IMR-90 (cell line): ENCODE measurements at regions not wholly inside any gene's neighbourhood (a gene's known extent, or its start where the extent isn't known, plus 50 kb on each side); places are given as distances from the start of the nearest gene placed in this dataset.

ENCODE experiments used
- BHLHE40 ChIP-seq: fragments of 150-350 bp; IDR thresholded peaks from 2 replicates; pipeline ENCODE4 v1.6.1; 2016; ENCODE audit warnings: mild to moderate bottlenecking, low read depth, low read length
- CEBPB ChIP-seq: IDR thresholded peaks from 2 replicates; pipeline ENCODE4 v1.6.1; 2012; ENCODE audit warnings: low read depth, low read length, improper control_type of control experiment
- CHD1 ChIP-seq: IDR thresholded peaks from 2 replicates; pipeline ENCODE4 v1.6.1; 2012; ENCODE audit warnings: low read depth, low read length, improper control_type of control experiment
- MAFK ChIP-seq: IDR thresholded peaks from 2 replicates; pipeline ENCODE4 v1.6.1; 2012; ENCODE audit warnings: low read depth, low read length, improper control_type of control experiment
- POLR2A ChIP-seq: IDR thresholded peaks from 2 replicates; pipeline ENCODE4 v1.6.1; 2012; ENCODE audit warnings: mild to moderate bottlenecking, low read depth, low read length
- RAD21 ChIP-seq: IDR thresholded peaks from 2 replicates; pipeline ENCODE4 v1.6.1; 2012; ENCODE audit warnings: low read length, improper control_type of control experiment
- RCOR1 ChIP-seq: IDR thresholded peaks from 2 replicates; pipeline ENCODE4 v1.6.1; 2012; ENCODE audit warnings: mild to moderate bottlenecking, low read length, improper control_type of control experiment; ENCODE audit not compliant: insufficient replicate concordance
- TF ChIP-seq, protein P1 (sequence below): conservative IDR thresholded peaks from 2 replicates; pipeline ENCODE4 v1.5.1; 2012; ENCODE audit warnings: mild to moderate bottlenecking, low read depth, low read length, improper control_type of control experiment

DNA sequence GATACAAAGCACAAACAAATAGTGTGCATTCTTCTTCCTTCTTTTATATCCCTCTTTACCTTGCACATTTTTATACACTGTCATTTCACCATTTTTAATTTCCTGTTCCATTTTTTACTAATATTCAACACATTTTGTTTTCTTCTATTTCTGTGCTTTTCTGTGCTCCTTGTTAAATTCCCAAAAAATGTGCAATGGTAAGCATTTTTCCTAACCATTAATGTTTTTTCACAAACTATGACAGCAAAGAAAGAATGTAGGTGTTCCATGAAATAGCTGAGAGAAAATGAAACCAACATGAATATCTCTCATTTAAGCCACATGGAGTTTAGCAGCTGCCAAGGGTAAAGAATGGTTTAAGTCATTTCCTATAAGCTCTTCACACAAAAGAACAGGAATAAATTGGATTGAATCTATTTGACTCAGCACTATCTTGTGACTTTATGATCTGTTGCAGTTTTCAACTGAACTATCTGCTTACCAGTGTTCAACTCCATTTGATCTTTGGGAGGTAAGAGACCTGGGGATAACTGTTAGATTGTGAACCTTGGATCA lies 145.7 kb upstream of the CDH19 start:
- TF ChIP-seq RAD21 (no peak), BHLHE40 (no peak), MAFK (peak; percentile 91), POLR2A (no peak), CHD1 (no peak), RCOR1 (no peak), CEBPB (no peak)
- TF ChIP-seq, protein P1, sequence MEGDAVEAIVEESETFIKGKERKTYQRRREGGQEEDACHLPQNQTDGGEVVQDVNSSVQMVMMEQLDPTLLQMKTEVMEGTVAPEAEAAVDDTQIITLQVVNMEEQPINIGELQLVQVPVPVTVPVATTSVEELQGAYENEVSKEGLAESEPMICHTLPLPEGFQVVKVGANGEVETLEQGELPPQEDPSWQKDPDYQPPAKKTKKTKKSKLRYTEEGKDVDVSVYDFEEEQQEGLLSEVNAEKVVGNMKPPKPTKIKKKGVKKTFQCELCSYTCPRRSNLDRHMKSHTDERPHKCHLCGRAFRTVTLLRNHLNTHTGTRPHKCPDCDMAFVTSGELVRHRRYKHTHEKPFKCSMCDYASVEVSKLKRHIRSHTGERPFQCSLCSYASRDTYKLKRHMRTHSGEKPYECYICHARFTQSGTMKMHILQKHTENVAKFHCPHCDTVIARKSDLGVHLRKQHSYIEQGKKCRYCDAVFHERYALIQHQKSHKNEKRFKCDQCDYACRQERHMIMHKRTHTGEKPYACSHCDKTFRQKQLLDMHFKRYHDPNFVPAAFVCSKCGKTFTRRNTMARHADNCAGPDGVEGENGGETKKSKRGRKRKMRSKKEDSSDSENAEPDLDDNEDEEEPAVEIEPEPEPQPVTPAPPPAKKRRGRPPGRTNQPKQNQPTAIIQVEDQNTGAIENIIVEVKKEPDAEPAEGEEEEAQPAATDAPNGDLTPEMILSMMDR: no peak
